ENCODE measurements at regions not wholly inside any gene's neighbourhood (a gene's known extent, or its start where the extent isn't known, plus 50 kb on each side); places are given as distances from the start of the nearest gene placed in this dataset.
A peak's percentile ranks its signal among the peaks of the same experiment; 100 is the strongest.
"Not testable (repeated sequence)": the region's sequence is repeated elsewhere in the genome, so short reads cannot be mapped to it uniquely, and the experiment has no call there.

- not testable (repeated sequence) for H3K27me3 ChIP-seq (ENCODE audit: control insufficient read depth, insufficient read depth, low read length, poor library complexity, severe bottlenecking); H3K27ac ChIP-seq (ENCODE audit: low read depth, low read length); H3K36me3 ChIP-seq (ENCODE audit: control insufficient read depth, insufficient read depth, low read length); H3K4me1 Mint-ChIP-seq; H3K4me3 ChIP-seq (ENCODE audit: low read length); H3K9me3 Mint-ChIP-seq; H3K9me3 ChIP-seq (ENCODE audit: control insufficient read depth, low read length); H3K27ac Mint-ChIP-seq; H3K36me3 Mint-ChIP-seq (ENCODE audit: low read depth); H3K9ac ChIP-seq (ENCODE audit: extremely low read depth, low read length, poor library complexity, severe bottlenecking); H3K4me3 Mint-ChIP-seq; H3K4me1 ChIP-seq (ENCODE audit: control insufficient read depth, insufficient read depth, low read length)
- 91 to 92% methylated on average over 11 to 18 of the region's 21 CpGs for WGBS, 2 experiments (ENCODE audit: insufficient coverage in 1 of 2, insufficient read length in 1 of 2)
- peak; percentile 61 for DNase-seq
- peak; percentile 10 for TF ChIP-seq CTCF (conservative IDR thresholded peaks at IDR 0.05)
- peaks cover 29% of the 10 kb centered on the region for H3K27me3 Mint-ChIP-seq (ENCODE audit: insufficient read depth)
Measured at GRCh38 chr1:121006826-121007225, 117.3 kb downstream of the PPIAL4A start.

GRCh38 chr1:121007755-121008154 lies 118.2 kb downstream of the PPIAL4A start:
- not testable (repeated sequence) for H3K27ac Mint-ChIP-seq

GRCh38 chr1:121008512-121009215 lies 119.1 kb downstream of the PPIAL4A start:
- H3K27me3 Mint-ChIP-seq (ENCODE audit: insufficient read depth), result peaks cover 29% of the 10 kb centered on the region
- not testable (repeated sequence) for H3K4me1 ChIP-seq (ENCODE audit: control insufficient read depth, insufficient read depth, low read length); H3K27me3 ChIP-seq (ENCODE audit: control insufficient read depth, insufficient read depth, low read length, poor library complexity, severe bottlenecking); H3K36me3 ChIP-seq (ENCODE audit: control insufficient read depth, insufficient read depth, low read length); H3K27ac Mint-ChIP-seq; H3K9me3 Mint-ChIP-seq; H3K4me1 Mint-ChIP-seq; H3K9me3 ChIP-seq (ENCODE audit: control insufficient read depth, low read length); H3K9ac ChIP-seq (ENCODE audit: extremely low read depth, low read length, poor library complexity, severe bottlenecking); H3K27ac ChIP-seq (ENCODE audit: low read depth, low read length); H3K36me3 Mint-ChIP-seq (ENCODE audit: low read depth); DNase-seq; H3K4me3 ChIP-seq (ENCODE audit: low read length)
- H3K4me3 Mint-ChIP-seq, result peak overlapping the region; percentile 44
- 75% methylated on average over 32 of the region's 46 CpGs; no CpG with 5 or more reads in 1 of the 2 experiments for WGBS, 2 experiments (ENCODE audit: insufficient coverage in 1 of 2, insufficient read length in 1 of 2)

More at GRCh38 chr1:121007755-121008154, 118.2 kb downstream of the PPIAL4A start:
- H3K27me3 Mint-ChIP-seq (ENCODE audit: insufficient read depth), result peaks cover 29% of the 10 kb centered on the region
- not testable (repeated sequence) for H3K27ac ChIP-seq (ENCODE audit: low read depth, low read length); H3K4me1 ChIP-seq (ENCODE audit: control insufficient read depth, insufficient read depth, low read length); H3K36me3 ChIP-seq (ENCODE audit: control insufficient read depth, insufficient read depth, low read length); H3K27me3 ChIP-seq (ENCODE audit: control insufficient read depth, insufficient read depth, low read length, poor library complexity, severe bottlenecking); H3K4me1 Mint-ChIP-seq; H3K36me3 Mint-ChIP-seq (ENCODE audit: low read depth); H3K9me3 Mint-ChIP-seq; DNase-seq; H3K4me3 ChIP-seq (ENCODE audit: low read length); H3K9me3 ChIP-seq (ENCODE audit: control insufficient read depth, low read length); H3K9ac ChIP-seq (ENCODE audit: extremely low read depth, low read length, poor library complexity, severe bottlenecking); H3K4me3 Mint-ChIP-seq
- WGBS, 2 experiments (ENCODE audit: insufficient coverage in 1 of 2, insufficient read length in 1 of 2), result 90 to 94% methylated on average over 2 to 6 of the region's 10 CpGs

- not testable (repeated sequence) for H3K36me3 ChIP-seq (ENCODE audit: control insufficient read depth, insufficient read depth, low read length)
- 71% methylated on average over 9 to 41 of the region's 59 CpGs for WGBS, 2 experiments (ENCODE audit: insufficient coverage in 1 of 2, insufficient read length in 1 of 2)
Measured at GRCh38 chr1:121009216-121010057, 119.9 kb downstream of the PPIAL4A start.

GRCh38 chr1:121010141-121010540 lies 120.6 kb downstream of the PPIAL4A start:
- not testable (repeated sequence) for H3K4me3 ChIP-seq (ENCODE audit: low read length); H3K9ac ChIP-seq (ENCODE audit: extremely low read depth, low read length, poor library complexity, severe bottlenecking); DNase-seq; H3K36me3 ChIP-seq (ENCODE audit: control insufficient read depth, insufficient read depth, low read length); H3K4me3 Mint-ChIP-seq; H3K4me1 ChIP-seq (ENCODE audit: control insufficient read depth, insufficient read depth, low read length); H3K4me1 Mint-ChIP-seq; H3K9me3 ChIP-seq (ENCODE audit: control insufficient read depth, low read length); H3K27ac ChIP-seq (ENCODE audit: low read depth, low read length); H3K9me3 Mint-ChIP-seq; H3K36me3 Mint-ChIP-seq (ENCODE audit: low read depth); H3K27me3 ChIP-seq (ENCODE audit: control insufficient read depth, insufficient read depth, low read length, poor library complexity, severe bottlenecking); H3K27ac Mint-ChIP-seq
- WGBS, 2 experiments (ENCODE audit: insufficient coverage in 1 of 2, insufficient read length in 1 of 2), result 81% methylated on average over 6 of the region's 22 CpGs; no CpG with 5 or more reads in 1 of the 2 experiments
- H3K27me3 Mint-ChIP-seq (ENCODE audit: insufficient read depth), result peaks cover 29% of the 10 kb centered on the region

More at GRCh38 chr1:121009216-121010057, 119.9 kb downstream of the PPIAL4A start:
- not testable (repeated sequence) for H3K27ac ChIP-seq (ENCODE audit: low read depth, low read length); H3K27ac Mint-ChIP-seq; H3K36me3 Mint-ChIP-seq (ENCODE audit: low read depth); H3K9ac ChIP-seq (ENCODE audit: extremely low read depth, low read length, poor library complexity, severe bottlenecking); H3K9me3 Mint-ChIP-seq; H3K4me3 ChIP-seq (ENCODE audit: low read length); H3K4me1 Mint-ChIP-seq; H3K27me3 ChIP-seq (ENCODE audit: control insufficient read depth, insufficient read depth, low read length, poor library complexity, severe bottlenecking); H3K4me1 ChIP-seq (ENCODE audit: control insufficient read depth, insufficient read depth, low read length); H3K9me3 ChIP-seq (ENCODE audit: control insufficient read depth, low read length)
- H3K4me3 Mint-ChIP-seq, result peak overlapping the region; percentile 44
- H3K27me3 Mint-ChIP-seq (ENCODE audit: insufficient read depth), result peaks cover 29% of the 10 kb centered on the region
- DNase-seq, result peak; percentile 57

GRCh38 chr1:121013181-121013580 lies 123.6 kb downstream of the PPIAL4A start:
- not testable (repeated sequence) for H3K4me1 Mint-ChIP-seq; H3K9me3 Mint-ChIP-seq; H3K4me1 ChIP-seq (ENCODE audit: control insufficient read depth, insufficient read depth, low read length); H3K4me3 Mint-ChIP-seq; H3K36me3 Mint-ChIP-seq (ENCODE audit: low read depth); H3K9me3 ChIP-seq (ENCODE audit: control insufficient read depth, low read length); H3K27ac Mint-ChIP-seq; H3K27me3 ChIP-seq (ENCODE audit: control insufficient read depth, insufficient read depth, low read length, poor library complexity, severe bottlenecking); H3K4me3 ChIP-seq (ENCODE audit: low read length); H3K27ac ChIP-seq (ENCODE audit: low read depth, low read length); H3K36me3 ChIP-seq (ENCODE audit: control insufficient read depth, insufficient read depth, low read length); DNase-seq; H3K9ac ChIP-seq (ENCODE audit: extremely low read depth, low read length, poor library complexity, severe bottlenecking)
- 78% methylated on average over 1 of the region's 1 CpG; no CpG with 5 or more reads in 1 of the 2 experiments for WGBS, 2 experiments (ENCODE audit: insufficient coverage in 1 of 2, insufficient read length in 1 of 2)
- peaks cover 19% of the 10 kb centered on the region for H3K27me3 Mint-ChIP-seq (ENCODE audit: insufficient read depth)

Data from endodermal cell (in vitro differentiated cells).